ENCODE measurements at regions not wholly inside any gene's neighbourhood (a gene's known extent, or its start where the extent isn't known, plus 50 kb on each side); places are given as distances from the start of the nearest gene placed in this dataset.

DNA sequence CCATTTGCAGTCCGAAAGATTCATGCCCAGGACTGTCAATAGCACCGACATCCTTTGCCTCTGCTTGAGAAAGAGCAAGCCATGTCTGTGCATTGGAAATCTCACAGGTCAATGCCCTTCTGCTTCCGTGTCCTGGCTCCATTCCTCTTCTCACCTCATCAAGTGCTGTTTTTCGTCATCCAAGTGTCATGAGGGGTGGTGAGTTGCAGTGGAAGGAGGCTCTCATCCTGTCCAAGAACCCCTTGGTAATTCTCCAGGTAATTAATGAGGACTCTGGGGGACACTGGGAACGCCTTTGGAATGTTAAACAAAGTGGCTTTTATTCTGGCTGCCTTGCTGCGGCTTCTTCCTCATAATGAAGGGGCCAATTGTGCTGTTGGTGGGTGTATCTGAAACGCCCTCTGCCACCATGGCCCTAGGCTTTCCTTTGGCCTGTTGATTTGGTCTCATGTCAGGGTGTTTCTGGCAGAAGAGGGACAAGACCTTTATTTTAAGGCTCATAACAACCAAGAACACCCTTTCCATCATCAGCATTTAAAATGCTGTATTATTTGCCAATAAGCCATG is 57.7 kb downstream of the PPP1R3C start (continued):
- TF ChIP-seq ZNF282 (IDR thresholded peaks at IDR 0.05; ENCODE audit: partially characterized antibody) = no peak
- TF ChIP-seq, protein P1, sequence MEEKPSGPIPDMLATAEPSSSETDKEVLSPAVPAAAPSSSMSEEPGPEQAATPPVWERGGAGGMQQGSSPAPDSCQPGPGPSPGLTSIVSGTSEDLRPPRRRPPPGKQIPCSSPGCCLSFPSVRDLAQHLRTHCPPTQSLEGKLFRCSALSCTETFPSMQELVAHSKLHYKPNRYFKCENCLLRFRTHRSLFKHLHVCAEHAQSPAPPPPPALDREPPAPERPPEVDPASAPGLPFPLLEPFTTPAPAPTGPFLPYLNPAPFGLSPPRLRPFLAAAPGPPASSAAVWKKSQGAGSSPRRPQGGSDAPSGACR (CRISPR knock-in tag; IDR thresholded peaks at IDR 0.05) = no peak
- TF ChIP-seq, protein P2, sequence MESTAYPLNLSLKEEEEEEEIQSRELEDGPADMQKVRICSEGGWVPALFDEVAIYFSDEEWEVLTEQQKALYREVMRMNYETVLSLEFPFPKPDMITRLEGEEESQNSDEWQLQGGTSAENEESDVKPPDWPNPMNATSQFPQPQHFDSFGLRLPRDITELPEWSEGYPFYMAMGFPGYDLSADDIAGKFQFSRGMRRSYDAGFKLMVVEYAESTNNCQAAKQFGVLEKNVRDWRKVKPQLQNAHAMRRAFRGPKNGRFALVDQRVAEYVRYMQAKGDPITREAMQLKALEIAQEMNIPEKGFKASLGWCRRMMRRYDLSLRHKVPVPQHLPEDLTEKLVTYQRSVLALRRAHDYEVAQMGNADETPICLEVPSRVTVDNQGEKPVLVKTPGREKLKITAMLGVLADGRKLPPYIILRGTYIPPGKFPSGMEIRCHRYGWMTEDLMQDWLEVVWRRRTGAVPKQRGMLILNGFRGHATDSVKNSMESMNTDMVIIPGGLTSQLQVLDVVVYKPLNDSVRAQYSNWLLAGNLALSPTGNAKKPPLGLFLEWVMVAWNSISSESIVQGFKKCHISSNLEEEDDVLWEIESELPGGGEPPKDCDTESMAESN (CRISPR knock-in tag; conservative IDR thresholded peaks at IDR 0.05) = no peak
- TF ChIP-seq, protein P3, sequence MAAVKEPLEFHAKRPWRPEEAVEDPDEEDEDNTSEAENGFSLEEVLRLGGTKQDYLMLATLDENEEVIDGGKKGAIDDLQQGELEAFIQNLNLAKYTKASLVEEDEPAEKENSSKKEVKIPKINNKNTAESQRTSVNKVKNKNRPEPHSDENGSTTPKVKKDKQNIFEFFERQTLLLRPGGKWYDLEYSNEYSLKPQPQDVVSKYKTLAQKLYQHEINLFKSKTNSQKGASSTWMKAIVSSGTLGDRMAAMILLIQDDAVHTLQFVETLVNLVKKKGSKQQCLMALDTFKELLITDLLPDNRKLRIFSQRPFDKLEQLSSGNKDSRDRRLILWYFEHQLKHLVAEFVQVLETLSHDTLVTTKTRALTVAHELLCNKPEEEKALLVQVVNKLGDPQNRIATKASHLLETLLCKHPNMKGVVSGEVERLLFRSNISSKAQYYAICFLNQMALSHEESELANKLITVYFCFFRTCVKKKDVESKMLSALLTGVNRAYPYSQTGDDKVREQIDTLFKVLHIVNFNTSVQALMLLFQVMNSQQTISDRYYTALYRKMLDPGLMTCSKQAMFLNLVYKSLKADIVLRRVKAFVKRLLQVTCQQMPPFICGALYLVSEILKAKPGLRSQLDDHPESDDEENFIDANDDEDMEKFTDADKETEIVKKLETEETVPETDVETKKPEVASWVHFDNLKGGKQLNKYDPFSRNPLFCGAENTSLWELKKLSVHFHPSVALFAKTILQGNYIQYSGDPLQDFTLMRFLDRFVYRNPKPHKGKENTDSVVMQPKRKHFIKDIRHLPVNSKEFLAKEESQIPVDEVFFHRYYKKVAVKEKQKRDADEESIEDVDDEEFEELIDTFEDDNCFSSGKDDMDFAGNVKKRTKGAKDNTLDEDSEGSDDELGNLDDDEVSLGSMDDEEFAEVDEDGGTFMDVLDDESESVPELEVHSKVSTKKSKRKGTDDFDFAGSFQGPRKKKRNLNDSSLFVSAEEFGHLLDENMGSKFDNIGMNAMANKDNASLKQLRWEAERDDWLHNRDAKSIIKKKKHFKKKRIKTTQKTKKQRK (IDR thresholded peaks at IDR 0.05; ENCODE audit: low read length) = no peak
- no peak for TF ChIP-seq HDAC1 (CRISPR knock-in tag; IDR thresholded peaks at IDR 0.05)
- TF ChIP-seq NBN (conservative IDR thresholded peaks at IDR 0.05) = no peak
- TF ChIP-seq ZSCAN9 (CRISPR knock-in tag; IDR thresholded peaks at IDR 0.05; ENCODE audit: borderline replicate concordance) = no peak

DNA sequence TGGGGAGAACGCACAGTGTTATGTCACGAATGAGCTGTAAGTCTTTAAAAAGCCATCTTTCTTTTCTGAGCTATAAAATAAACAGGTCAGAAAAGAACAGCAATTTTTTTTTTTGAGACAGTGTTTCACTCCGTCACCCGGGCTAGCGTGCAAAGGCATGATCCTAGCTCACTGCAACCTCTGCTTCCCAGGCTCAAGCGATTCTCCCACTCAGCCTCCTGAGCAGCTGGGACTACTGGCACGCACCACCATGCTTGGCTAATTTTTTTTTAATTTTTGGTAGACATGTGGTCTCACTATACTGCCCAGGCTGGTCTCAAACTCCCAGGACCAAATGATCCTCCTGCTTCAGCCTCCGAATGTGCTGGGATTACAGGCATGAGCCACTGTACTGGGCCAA is 58.6 kb downstream of the PPP1R3C start:
- no peak for DNase-seq (ENCODE audit: low spot score)
- H3K4me2 ChIP-seq (ENCODE audit: low read depth, low read length) = no peak overlapping the region
- no peaks in the 10 kb centered on the region for H3K79me2 ChIP-seq (ENCODE audit: insufficient read depth, low read length)
- no peak overlapping the region for H3K4me3 ChIP-seq (replicated peaks in 1 of 3; ENCODE audit: insufficient read depth in 1 of 3, low read depth in 2 of 3, low read length in 3 of 3)
- 84% methylated on average over 8 of the region's 8 CpGs for WGBS (ENCODE audit: low lambda C conversion rate)
- no peak overlapping the region for H3K27ac ChIP-seq (ENCODE audit: extremely low read length, insufficient read depth, low read length)
- ChIA-PET CTCF (ENCODE audit: low intra/inter-chr PET ratio, low total read pairs) (no interaction called here), POLR2A (no interaction called here)
- H3K4me1 ChIP-seq (ENCODE audit: insufficient read depth, low read length) = no peaks in the 10 kb centered on the region
- FAIRE-seq = no peak
- H3K9ac ChIP-seq (ENCODE audit: insufficient read depth, low read depth, low read length) = no peak overlapping the region
- BruUV-seq (replicated peaks) = no TSS peak
- no peaks in the 10 kb centered on the region for H3K9me3 ChIP-seq (ENCODE audit: low read length)
- ATAC-seq = no peak
- in situ Hi-C loops (cut with HindIII; ENCODE audit: extremely low pct_ligation_motif_present, low pct_unique_long_range_greater_than_20kb) = no loop called here
- no peak overlapping the region for H2AFZ ChIP-seq (ENCODE audit: low read length)
- no peaks in the 10 kb centered on the region for H3K36me3 ChIP-seq (replicated peaks in 1 of 2; ENCODE audit: control insufficient read depth in 1 of 2, insufficient read depth in 2 of 2, low read length in 2 of 2)
- H4K20me1 ChIP-seq (ENCODE audit: insufficient read depth, low read length) = no peaks in the 10 kb centered on the region
- H3K27me3 ChIP-seq (ENCODE audit: control insufficient read depth in 1 of 2, insufficient read depth in 2 of 2, low read length in 2 of 2) = no peaks in the 10 kb centered on the region
- intact Hi-C loops (cut with micrococcal nuclease; ENCODE audit: unreplicated experiment) = no loop called here
- TF ChIP-seq, protein P4, sequence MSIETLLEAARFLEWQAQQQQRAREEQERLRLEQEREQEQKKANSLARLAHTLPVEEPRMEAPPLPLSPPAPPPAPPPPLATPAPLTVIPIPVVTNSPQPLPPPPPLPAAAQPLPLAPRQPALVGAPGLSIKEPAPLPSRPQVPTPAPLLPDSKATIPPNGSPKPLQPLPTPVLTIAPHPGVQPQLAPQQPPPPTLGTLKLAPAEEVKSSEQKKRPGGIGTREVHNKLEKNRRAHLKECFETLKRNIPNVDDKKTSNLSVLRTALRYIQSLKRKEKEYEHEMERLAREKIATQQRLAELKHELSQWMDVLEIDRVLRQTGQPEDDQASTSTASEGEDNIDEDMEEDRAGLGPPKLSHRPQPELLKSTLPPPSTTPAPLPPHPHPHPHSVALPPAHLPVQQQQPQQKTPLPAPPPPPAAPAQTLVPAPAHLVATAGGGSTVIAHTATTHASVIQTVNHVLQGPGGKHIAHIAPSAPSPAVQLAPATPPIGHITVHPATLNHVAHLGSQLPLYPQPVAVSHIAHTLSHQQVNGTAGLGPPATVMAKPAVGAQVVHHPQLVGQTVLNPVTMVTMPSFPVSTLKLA (IDR thresholded peaks at IDR 0.05) = no peak
- TF ChIP-seq PHF20 (CRISPR knock-in tag; IDR thresholded peaks at IDR 0.05) = no peak
- no peak for TF ChIP-seq ZFP36L1 (CRISPR knock-in tag; IDR thresholded peaks at IDR 0.05)
- TF ChIP-seq, protein P5, sequence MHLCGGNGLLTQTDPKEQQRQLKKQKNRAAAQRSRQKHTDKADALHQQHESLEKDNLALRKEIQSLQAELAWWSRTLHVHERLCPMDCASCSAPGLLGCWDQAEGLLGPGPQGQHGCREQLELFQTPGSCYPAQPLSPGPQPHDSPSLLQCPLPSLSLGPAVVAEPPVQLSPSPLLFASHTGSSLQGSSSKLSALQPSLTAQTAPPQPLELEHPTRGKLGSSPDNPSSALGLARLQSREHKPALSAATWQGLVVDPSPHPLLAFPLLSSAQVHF (CRISPR knock-in tag; IDR thresholded peaks at IDR 0.05) = no peak
- no peak for TF ChIP-seq MED1 (CRISPR knock-in tag; IDR thresholded peaks at IDR 0.05)
- no peak for TF ChIP-seq ZNF766 (CRISPR knock-in tag; IDR thresholded peaks at IDR 0.05; ENCODE audit: borderline replicate concordance)
- TF ChIP-seq KLF11 (CRISPR knock-in tag; IDR thresholded peaks at IDR 0.05) = no peak
- no peak for TF ChIP-seq FOXA1 (IDR thresholded peaks at IDR 0.05)
- no peak for TF ChIP-seq FOXA1 (CRISPR knock-in tag; IDR thresholded peaks at IDR 0.05)
- TF ChIP-seq RAD21 (CRISPR knock-in tag; IDR thresholded peaks at IDR 0.05) = no peak
- no peak for TF ChIP-seq NCOR1 (IDR thresholded peaks at IDR 0.05; ENCODE audit: borderline replicate concordance, low read length)
